ENCODE measurements at regions not wholly inside any gene's neighbourhood (a gene's known extent, or its start where the extent isn't known, plus 50 kb on each side); places are given as distances from the start of the nearest gene placed in this dataset.

GRCh38 chr6:138609801-138610430, 110.6 kb upstream of the NHSL1 start:
- DNase-seq (ENCODE audit: low read depth) = no peak

GRCh38 chr6:138610816-138611215, 111.5 kb upstream of the NHSL1 start:
- DNase-seq (ENCODE audit: low read depth) = no peak

GRCh38 chr6:138614151-138614550, 114.9 kb upstream of the NHSL1 start:
- no peak for DNase-seq (ENCODE audit: low read depth)

- DNase-seq (ENCODE audit: low read depth) = no peak
These were observed 118.9 kb upstream of the NHSL1 start for GRCh38 chr6:138618168-138618567.

- no peak for DNase-seq (ENCODE audit: low read depth)
These were observed 121.3 kb upstream of the NHSL1 start for GRCh38 chr6:138620630-138621029.

GRCh38 chr6:138622967-138623366, 123.7 kb upstream of the NHSL1 start:
- DNase-seq (ENCODE audit: low read depth) = no peak

- no peak for DNase-seq (ENCODE audit: low read depth)
These were observed 132.3 kb upstream of the NHSL1 start for GRCh38 chr6:138631566-138631965.

GRCh38 chr6:138637822-138638221, 135.7 kb upstream of the CCDC28A start:
- no peak for DNase-seq (ENCODE audit: low read depth)

GRCh38 chr6:138638604-138639003, 135.0 kb upstream of the CCDC28A start:
- DNase-seq (ENCODE audit: low read depth) = no peak

- DNase-seq (ENCODE audit: low read depth) = no peak
These were observed 133.5 kb upstream of the CCDC28A start for GRCh38 chr6:138640028-138640427.

GRCh38 chr6:138643210-138643609, 130.4 kb upstream of the CCDC28A start:
- no peak for DNase-seq (ENCODE audit: low read depth)

GRCh38 chr6:138645976-138646640, 127.5 kb upstream of the CCDC28A start:
- no peak for DNase-seq (ENCODE audit: low read depth)

GRCh38 chr6:138647006-138647405, 126.6 kb upstream of the CCDC28A start:
- DNase-seq (ENCODE audit: low read depth) = no peak

- no peak for DNase-seq (ENCODE audit: low read depth)
These were observed 125.4 kb upstream of the CCDC28A start for GRCh38 chr6:138648127-138648526.

GRCh38 chr6:138651491-138651890, 122.1 kb upstream of the CCDC28A start:
- no peak for DNase-seq (ENCODE audit: low read depth)

- no peak for DNase-seq (ENCODE audit: low read depth)
These were observed 120.7 kb upstream of the CCDC28A start for GRCh38 chr6:138652824-138653223.

- DNase-seq (ENCODE audit: low read depth) = no peak
These were observed 120.1 kb upstream of the CCDC28A start for GRCh38 chr6:138653435-138653834.

GRCh38 chr6:138654715-138655634, 118.6 kb upstream of the CCDC28A start:
- peak; percentile 16 for DNase-seq (ENCODE audit: low read depth)

- DNase-seq (ENCODE audit: low read depth) = no peak
These were observed 117.7 kb upstream of the CCDC28A start for GRCh38 chr6:138655828-138656227.

- DNase-seq (ENCODE audit: low read depth) = no peak
These were observed 117.1 kb upstream of the CCDC28A start for GRCh38 chr6:138656364-138657064.

GRCh38 chr6:138657065-138657425, 116.5 kb upstream of the CCDC28A start:
- DNase-seq (ENCODE audit: low read depth) = no peak

GRCh38 chr6:138659998-138660397, 113.6 kb upstream of the CCDC28A start:
- DNase-seq (ENCODE audit: low read depth) = no peak
